ENCODE measurements at regions not wholly inside any gene's neighbourhood (a gene's known extent, or its start where the extent isn't known, plus 50 kb on each side); places are given as distances from the start of the nearest gene placed in this dataset.

- H3K4me1 ChIP-seq (ENCODE audit: control insufficient read depth in 4 of 4, insufficient read depth in 4 of 4, low read length in 3 of 4): no peaks in the 10 kb centered on the region
- WGBS: 84% methylated on average over 5 of the region's 5 CpGs
- DNase-seq (ENCODE audit: low spot score): no peak
- H3K9me3 ChIP-seq (ENCODE audit: control insufficient read depth in 4 of 4, low read length in 3 of 4): no peaks in the 10 kb centered on the region
- H3K27me3 ChIP-seq (ENCODE audit: control insufficient read depth in 4 of 4, insufficient read depth in 4 of 4, low read length in 3 of 4): no peaks in the 10 kb centered on the region
- TF ChIP-seq, protein P1, sequence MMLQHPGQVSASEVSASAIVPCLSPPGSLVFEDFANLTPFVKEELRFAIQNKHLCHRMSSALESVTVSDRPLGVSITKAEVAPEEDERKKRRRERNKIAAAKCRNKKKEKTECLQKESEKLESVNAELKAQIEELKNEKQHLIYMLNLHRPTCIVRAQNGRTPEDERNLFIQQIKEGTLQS (IDR thresholded peaks at IDR 0.05): no peak
- TF ChIP-seq GABPA (IDR thresholded peaks at IDR 0.05 in 1 of 2, conservative IDR thresholded peaks at IDR 0.05 in 1 of 2) (no peak), CTCF (IDR thresholded peaks at IDR 0.05; ENCODE audit: low read depth, low read length, missing input control) (no peak), FOXA1 (IDR thresholded peaks at IDR 0.05) (no peak), HNF4A (conservative IDR thresholded peaks at IDR 0.05) (no peak), YY1 (IDR thresholded peaks at IDR 0.05) (no peak), RXRA (IDR thresholded peaks at IDR 0.05) (no peak)
- TF ChIP-seq, protein P2, sequence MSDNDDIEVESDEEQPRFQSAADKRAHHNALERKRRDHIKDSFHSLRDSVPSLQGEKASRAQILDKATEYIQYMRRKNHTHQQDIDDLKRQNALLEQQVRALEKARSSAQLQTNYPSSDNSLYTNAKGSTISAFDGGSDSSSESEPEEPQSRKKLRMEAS (IDR thresholded peaks at IDR 0.05): no peak
- TF ChIP-seq, protein P3, sequence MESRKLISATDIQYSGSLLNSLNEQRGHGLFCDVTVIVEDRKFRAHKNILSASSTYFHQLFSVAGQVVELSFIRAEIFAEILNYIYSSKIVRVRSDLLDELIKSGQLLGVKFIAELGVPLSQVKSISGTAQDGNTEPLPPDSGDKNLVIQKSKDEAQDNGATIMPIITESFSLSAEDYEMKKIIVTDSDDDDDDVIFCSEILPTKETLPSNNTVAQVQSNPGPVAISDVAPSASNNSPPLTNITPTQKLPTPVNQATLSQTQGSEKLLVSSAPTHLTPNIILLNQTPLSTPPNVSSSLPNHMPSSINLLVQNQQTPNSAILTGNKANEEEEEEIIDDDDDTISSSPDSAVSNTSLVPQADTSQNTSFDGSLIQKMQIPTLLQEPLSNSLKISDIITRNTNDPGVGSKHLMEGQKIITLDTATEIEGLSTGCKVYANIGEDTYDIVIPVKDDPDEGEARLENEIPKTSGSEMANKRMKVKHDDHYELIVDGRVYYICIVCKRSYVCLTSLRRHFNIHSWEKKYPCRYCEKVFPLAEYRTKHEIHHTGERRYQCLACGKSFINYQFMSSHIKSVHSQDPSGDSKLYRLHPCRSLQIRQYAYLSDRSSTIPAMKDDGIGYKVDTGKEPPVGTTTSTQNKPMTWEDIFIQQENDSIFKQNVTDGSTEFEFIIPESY (IDR thresholded peaks at IDR 0.05): no peak
- TF ChIP-seq, protein P4, sequence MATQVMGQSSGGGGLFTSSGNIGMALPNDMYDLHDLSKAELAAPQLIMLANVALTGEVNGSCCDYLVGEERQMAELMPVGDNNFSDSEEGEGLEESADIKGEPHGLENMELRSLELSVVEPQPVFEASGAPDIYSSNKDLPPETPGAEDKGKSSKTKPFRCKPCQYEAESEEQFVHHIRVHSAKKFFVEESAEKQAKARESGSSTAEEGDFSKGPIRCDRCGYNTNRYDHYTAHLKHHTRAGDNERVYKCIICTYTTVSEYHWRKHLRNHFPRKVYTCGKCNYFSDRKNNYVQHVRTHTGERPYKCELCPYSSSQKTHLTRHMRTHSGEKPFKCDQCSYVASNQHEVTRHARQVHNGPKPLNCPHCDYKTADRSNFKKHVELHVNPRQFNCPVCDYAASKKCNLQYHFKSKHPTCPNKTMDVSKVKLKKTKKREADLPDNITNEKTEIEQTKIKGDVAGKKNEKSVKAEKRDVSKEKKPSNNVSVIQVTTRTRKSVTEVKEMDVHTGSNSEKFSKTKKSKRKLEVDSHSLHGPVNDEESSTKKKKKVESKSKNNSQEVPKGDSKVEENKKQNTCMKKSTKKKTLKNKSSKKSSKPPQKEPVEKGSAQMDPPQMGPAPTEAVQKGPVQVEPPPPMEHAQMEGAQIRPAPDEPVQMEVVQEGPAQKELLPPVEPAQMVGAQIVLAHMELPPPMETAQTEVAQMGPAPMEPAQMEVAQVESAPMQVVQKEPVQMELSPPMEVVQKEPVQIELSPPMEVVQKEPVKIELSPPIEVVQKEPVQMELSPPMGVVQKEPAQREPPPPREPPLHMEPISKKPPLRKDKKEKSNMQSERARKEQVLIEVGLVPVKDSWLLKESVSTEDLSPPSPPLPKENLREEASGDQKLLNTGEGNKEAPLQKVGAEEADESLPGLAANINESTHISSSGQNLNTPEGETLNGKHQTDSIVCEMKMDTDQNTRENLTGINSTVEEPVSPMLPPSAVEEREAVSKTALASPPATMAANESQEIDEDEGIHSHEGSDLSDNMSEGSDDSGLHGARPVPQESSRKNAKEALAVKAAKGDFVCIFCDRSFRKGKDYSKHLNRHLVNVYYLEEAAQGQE (IDR thresholded peaks at IDR 0.05): no peak
- H3K36me3 ChIP-seq (ENCODE audit: control insufficient read depth in 4 of 4, insufficient read depth in 3 of 4, low read depth in 1 of 4, low read length in 3 of 4): no peaks in the 10 kb centered on the region
- no peak overlapping the region for H3K4me3 ChIP-seq (ENCODE audit: low read depth in 1 of 3, low read length in 3 of 3)
- H3K9ac ChIP-seq (ENCODE audit: low read depth in 1 of 2, low read length in 2 of 2): no peak overlapping the region
- no peak overlapping the region for H3K27ac ChIP-seq (ENCODE audit: low read depth in 1 of 2, low read length in 2 of 2)
Observed at GRCh38 chr21:24011087-24011486, 1596.2 kb downstream of the MRPL39 start.

GRCh38 chr21:24007592-24007991 is 1599.7 kb downstream of the MRPL39 start:
- Histone ChIP-seq H3K9me3 (ENCODE audit: control insufficient read depth in 4 of 4, low read length in 3 of 4) (no peaks in the 10 kb centered on the region), H3K27me3 (ENCODE audit: control insufficient read depth in 4 of 4, insufficient read depth in 4 of 4, low read length in 3 of 4) (no peaks in the 10 kb centered on the region), H3K27ac (ENCODE audit: low read depth in 1 of 2, low read length in 2 of 2) (no peak overlapping the region), H3K4me1 (ENCODE audit: control insufficient read depth in 4 of 4, insufficient read depth in 4 of 4, low read length in 3 of 4) (no peaks in the 10 kb centered on the region), H3K36me3 (ENCODE audit: control insufficient read depth in 4 of 4, insufficient read depth in 3 of 4, low read depth in 1 of 4, low read length in 3 of 4) (no peaks in the 10 kb centered on the region), H3K4me3 (ENCODE audit: low read depth in 1 of 3, low read length in 3 of 3) (no peak overlapping the region), H3K9ac (ENCODE audit: low read depth in 1 of 2, low read length in 2 of 2) (no peak overlapping the region)
- WGBS: 66% methylated on average over 5 of the region's 5 CpGs
- no peak for TF ChIP-seq EGR1 (IDR thresholded peaks at IDR 0.05; ENCODE audit: low read depth in 2 of 2)
- TF ChIP-seq TAF1 (conservative IDR thresholded peaks at IDR 0.05): no peak
- no peak for TF ChIP-seq FOXA2 (IDR thresholded peaks at IDR 0.05)
- TF ChIP-seq, protein P2 (IDR thresholded peaks at IDR 0.05): no peak
- TF ChIP-seq, protein P4 (IDR thresholded peaks at IDR 0.05): no peak
- no peak for TF ChIP-seq RAD21 (IDR thresholded peaks at IDR 0.05)
- TF ChIP-seq RXRA (IDR thresholded peaks at IDR 0.05): no peak
- TF ChIP-seq, protein P3 (IDR thresholded peaks at IDR 0.05): no peak
- no peak for DNase-seq (ENCODE audit: low spot score)
